ENCODE measurements at regions not wholly inside any gene's neighbourhood (a gene's known extent, or its start where the extent isn't known, plus 50 kb on each side); places are given as distances from the start of the nearest gene placed in this dataset.

GRCh38 chr10:105714728-105715127 lies 1073.6 kb downstream of the SORCS3 start:
- Histone ChIP-seq H3K9me3 (no peaks in the 10 kb centered on the region), H3K27ac (no peak overlapping the region), H3K4me1 (no peaks in the 10 kb centered on the region), H3K4me3 (no peak overlapping the region), H3K27me3 (no peaks in the 10 kb centered on the region), H3K36me3 (no peaks in the 10 kb centered on the region)
- WGBS, 2 donors (ENCODE audit: low coverage in 1 of 2) = 51 to 83% methylated on average over 1 to 3 of the region's 3 CpGs
- intact Hi-C loops (cut with DNase I; ENCODE audit: low total_unique reads) (loop anchor here (10.0 kb wide), 1 partner anchor 750 kb away; no protein-coding TSS in a partner anchor), in situ Hi-C loops (cut with MboI; ENCODE audit: low pct_ligation_motif_present in 1 of 4, low pct_unique_long_range_greater_than_20kb in 1 of 4, low sequenced_read_pairs in 3 of 4) (no loop called here)
- no peak for DNase-seq
- TF ChIP-seq POLR2A (IDR thresholded peaks at IDR 0.05) = no peak
- TF ChIP-seq EP300 (IDR thresholded peaks at IDR 0.05; ENCODE audit: low read depth) = no peak
- no peak for TF ChIP-seq POLR2AphosphoS5 (IDR thresholded peaks at IDR 0.05)
- TF ChIP-seq CTCF (IDR thresholded peaks at IDR 0.05) = no peak

GRCh38 chr10:105707603-105708002 lies 1066.5 kb downstream of the SORCS3 start:
- Histone ChIP-seq H3K4me3 (no peak overlapping the region), H3K27ac (no peak overlapping the region), H3K9me3 (peaks cover 0 to 6% of the 10 kb centered on the region in 2 donors), H3K36me3 (no peaks in the 10 kb centered on the region), H3K27me3 (no peaks in the 10 kb centered on the region), H3K4me1 (peaks cover 0 to 11% (median 0%) of the 10 kb centered on the region in 4 donors)
- DNase-seq = no peak
- in situ Hi-C loops (cut with MboI; ENCODE audit: low pct_ligation_motif_present in 1 of 4, low pct_unique_long_range_greater_than_20kb in 1 of 4, low sequenced_read_pairs in 3 of 4) (no loop called here), intact Hi-C loops (cut with DNase I; ENCODE audit: low total_unique reads) (no loop called here)
- 45 to 58% methylated on average over 2 of the region's 2 CpGs for WGBS, 2 donors (ENCODE audit: low coverage in 1 of 2)
- TF ChIP-seq POLR2A (IDR thresholded peaks at IDR 0.05) (no peak), POLR2AphosphoS5 (IDR thresholded peaks at IDR 0.05) (no peak), CTCF (IDR thresholded peaks at IDR 0.05) (no peak), EP300 (IDR thresholded peaks at IDR 0.05; ENCODE audit: low read depth) (no peak)

- Histone ChIP-seq H3K9me3 (peaks cover 0 to 6% of the 10 kb centered on the region in 2 donors), H3K27ac (no peak overlapping the region), H3K4me3 (no peak overlapping the region), H3K4me1 (peaks cover 0 to 11% (median 0%) of the 10 kb centered on the region in 4 donors), H3K27me3 (no peaks in the 10 kb centered on the region), H3K36me3 (no peaks in the 10 kb centered on the region)
- DNase-seq = no peak
- intact Hi-C loops (cut with DNase I; ENCODE audit: low total_unique reads) = no loop called here
- no peak for TF ChIP-seq POLR2A (IDR thresholded peaks at IDR 0.05)
- TF ChIP-seq CTCF (IDR thresholded peaks at IDR 0.05) = no peak
- TF ChIP-seq EP300 (IDR thresholded peaks at IDR 0.05; ENCODE audit: low read depth) = no peak
- no peak for TF ChIP-seq POLR2AphosphoS5 (IDR thresholded peaks at IDR 0.05)
- in situ Hi-C loops (cut with MboI; ENCODE audit: low pct_ligation_motif_present in 1 of 4, low pct_unique_long_range_greater_than_20kb in 1 of 4, low sequenced_read_pairs in 3 of 4) = no loop called here
- WGBS, 2 donors (ENCODE audit: low coverage in 1 of 2) = 45 to 55% methylated on average over 3 of the region's 3 CpGs
Measured at GRCh38 chr10:105706281-105707026, 1065.4 kb downstream of the SORCS3 start.

GRCh38 chr10:105702211-105702610 lies 1061.1 kb downstream of the SORCS3 start:
- Histone ChIP-seq H3K9me3 (no peaks in the 10 kb centered on the region), H3K27ac (no peak overlapping the region), H3K4me1 (peaks cover 0 to 11% (median 0%) of the 10 kb centered on the region in 4 donors), H3K27me3 (no peaks in the 10 kb centered on the region), H3K36me3 (no peaks in the 10 kb centered on the region), H3K4me3 (no peak overlapping the region)
- in situ Hi-C loops (cut with MboI; ENCODE audit: low pct_ligation_motif_present in 1 of 4, low pct_unique_long_range_greater_than_20kb in 1 of 4, low sequenced_read_pairs in 3 of 4) (no loop called here), intact Hi-C loops (cut with DNase I; ENCODE audit: low total_unique reads) (no loop called here)
- no peak for DNase-seq
- TF ChIP-seq POLR2AphosphoS5 (IDR thresholded peaks at IDR 0.05) (no peak), EP300 (IDR thresholded peaks at IDR 0.05; ENCODE audit: low read depth) (no peak), POLR2A (IDR thresholded peaks at IDR 0.05) (no peak), CTCF (IDR thresholded peaks at IDR 0.05) (no peak)
- 69 to 76% methylated on average over 2 to 4 of the region's 4 CpGs for WGBS, 2 donors (ENCODE audit: low coverage in 1 of 2)
